ENCODE measurements at regions not wholly inside any gene's neighbourhood (a gene's known extent, or its start where the extent isn't known, plus 50 kb on each side); places are given as distances from the start of the nearest gene placed in this dataset.

GRCh38 chr3:144294659-144295538 lies 323.3 kb downstream of the DIPK2A start:
- TF ChIP-seq, protein P1, sequence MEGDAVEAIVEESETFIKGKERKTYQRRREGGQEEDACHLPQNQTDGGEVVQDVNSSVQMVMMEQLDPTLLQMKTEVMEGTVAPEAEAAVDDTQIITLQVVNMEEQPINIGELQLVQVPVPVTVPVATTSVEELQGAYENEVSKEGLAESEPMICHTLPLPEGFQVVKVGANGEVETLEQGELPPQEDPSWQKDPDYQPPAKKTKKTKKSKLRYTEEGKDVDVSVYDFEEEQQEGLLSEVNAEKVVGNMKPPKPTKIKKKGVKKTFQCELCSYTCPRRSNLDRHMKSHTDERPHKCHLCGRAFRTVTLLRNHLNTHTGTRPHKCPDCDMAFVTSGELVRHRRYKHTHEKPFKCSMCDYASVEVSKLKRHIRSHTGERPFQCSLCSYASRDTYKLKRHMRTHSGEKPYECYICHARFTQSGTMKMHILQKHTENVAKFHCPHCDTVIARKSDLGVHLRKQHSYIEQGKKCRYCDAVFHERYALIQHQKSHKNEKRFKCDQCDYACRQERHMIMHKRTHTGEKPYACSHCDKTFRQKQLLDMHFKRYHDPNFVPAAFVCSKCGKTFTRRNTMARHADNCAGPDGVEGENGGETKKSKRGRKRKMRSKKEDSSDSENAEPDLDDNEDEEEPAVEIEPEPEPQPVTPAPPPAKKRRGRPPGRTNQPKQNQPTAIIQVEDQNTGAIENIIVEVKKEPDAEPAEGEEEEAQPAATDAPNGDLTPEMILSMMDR (IDR thresholded peaks at IDR 0.05), result no peak
- TF ChIP-seq POLR2A (IDR thresholded peaks at IDR 0.05), result no peak

GRCh38 chr3:144295613-144296012 lies 324.0 kb downstream of the DIPK2A start:
- H3K4me3 ChIP-seq, result no peak overlapping the region
- no peak for DNase-seq
- intact Hi-C loops (cut with DNase I; ENCODE audit: low total_unique reads), result no loop called here
- no peaks in the 10 kb centered on the region for H3K27me3 ChIP-seq
- TF ChIP-seq, protein P1 (IDR thresholded peaks at IDR 0.05), result no peak
- TF ChIP-seq POLR2A (IDR thresholded peaks at IDR 0.05), result no peak
- no peaks in the 10 kb centered on the region for H3K36me3 ChIP-seq (ENCODE audit: low read depth, missing control alignments)
- H3K9me3 ChIP-seq, result no peaks in the 10 kb centered on the region
- WGBS, 2 donors, result 49 to 55% methylated on average over 3 of the region's 3 CpGs
- no peak overlapping the region for H3K27ac ChIP-seq
- H3K4me1 ChIP-seq, result no peaks in the 10 kb centered on the region

More at GRCh38 chr3:144294659-144295538, 323.3 kb downstream of the DIPK2A start:
- 75 to 90% methylated on average over 2 of the region's 2 CpGs for WGBS, 2 donors
- no peak for DNase-seq
- no peak overlapping the region for H3K4me3 ChIP-seq
- H3K27me3 ChIP-seq, result no peaks in the 10 kb centered on the region
- no peaks in the 10 kb centered on the region for H3K36me3 ChIP-seq (ENCODE audit: low read depth, missing control alignments)
- no peaks in the 10 kb centered on the region for H3K4me1 ChIP-seq
- intact Hi-C loops (cut with DNase I; ENCODE audit: low total_unique reads), result no loop called here
- H3K9me3 ChIP-seq, result no peaks in the 10 kb centered on the region
- no peak overlapping the region for H3K27ac ChIP-seq

DNA sequence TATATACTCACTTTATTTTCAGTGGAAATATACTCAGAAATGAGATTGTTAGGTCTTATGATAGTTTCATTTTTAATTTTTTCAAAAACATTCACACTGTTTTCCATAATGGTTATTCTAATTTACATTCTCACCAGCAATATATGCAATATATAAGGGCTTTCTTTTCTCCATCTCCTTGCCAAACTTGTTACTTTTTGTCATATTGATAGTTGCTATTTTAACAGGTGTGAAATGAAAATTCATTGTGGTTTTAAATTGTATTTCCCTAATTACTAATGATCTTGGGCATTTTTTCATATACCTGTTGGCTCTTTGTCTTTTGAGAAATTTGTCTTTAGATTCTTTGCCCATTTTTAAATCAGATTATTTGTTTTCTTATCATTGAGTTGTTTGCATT lies 325.2 kb downstream of the DIPK2A start:
- Histone ChIP-seq H3K36me3 (ENCODE audit: low read depth, missing control alignments) (no peaks in the 10 kb centered on the region), H3K27ac (no peak overlapping the region), H3K27me3 (no peaks in the 10 kb centered on the region), H3K9me3 (no peaks in the 10 kb centered on the region), H3K4me1 (no peaks in the 10 kb centered on the region), H3K4me3 (no peak overlapping the region)
- no peak for DNase-seq
- no peak for TF ChIP-seq POLR2A (IDR thresholded peaks at IDR 0.05)
- TF ChIP-seq, protein P1 (IDR thresholded peaks at IDR 0.05), result no peak
- intact Hi-C loops (cut with DNase I; ENCODE audit: low total_unique reads), result no loop called here

- H3K4me1 ChIP-seq, result no peaks in the 10 kb centered on the region
- intact Hi-C loops (cut with DNase I; ENCODE audit: low total_unique reads), result no loop called here
- no peaks in the 10 kb centered on the region for H3K9me3 ChIP-seq
- H3K27ac ChIP-seq, result no peak overlapping the region
- no peak overlapping the region for H3K4me3 ChIP-seq
- 93 to 100% methylated on average over 1 of the region's 1 CpG for WGBS, 2 donors
- no peak for DNase-seq
- H3K36me3 ChIP-seq (ENCODE audit: low read depth, missing control alignments), result no peaks in the 10 kb centered on the region
- H3K27me3 ChIP-seq, result no peaks in the 10 kb centered on the region
- TF ChIP-seq, protein P1 (IDR thresholded peaks at IDR 0.05), result no peak
Measured at GRCh38 chr3:144301863-144302262, 330.2 kb downstream of the DIPK2A start.

- H3K27ac ChIP-seq, result no peak overlapping the region
- H3K27me3 ChIP-seq, result no peaks in the 10 kb centered on the region
- no peaks in the 10 kb centered on the region for H3K36me3 ChIP-seq (ENCODE audit: low read depth, missing control alignments)
- TF ChIP-seq POLR2A (IDR thresholded peaks at IDR 0.05), result no peak
- TF ChIP-seq, protein P1 (IDR thresholded peaks at IDR 0.05), result no peak
- H3K4me3 ChIP-seq, result no peak overlapping the region
- intact Hi-C loops (cut with DNase I; ENCODE audit: low total_unique reads), result no loop called here
- no peak for DNase-seq
- 86 to 90% methylated on average over 3 of the region's 3 CpGs for WGBS, 2 donors
- no peaks in the 10 kb centered on the region for H3K4me1 ChIP-seq
- H3K9me3 ChIP-seq, result no peaks in the 10 kb centered on the region
Measured at GRCh38 chr3:144307951-144308350, 336.3 kb downstream of the DIPK2A start.
